H9 (cell line): ENCODE measurements at regions not wholly inside any gene's neighbourhood (a gene's known extent, or its start where the extent isn't known, plus 50 kb on each side); places are given as distances from the start of the nearest gene placed in this dataset.

Experiments used
- DNase-seq: peaks from one replicate; pipeline ENCODE4 v3.0.0-alpha.2; 2017
- H2AFZ ChIP-seq: one replicate; pipeline ENCODE4 v1.6.1; 2013; ENCODE audit warnings: mild to moderate bottlenecking, low read length, control low read depth, moderate library complexity
- H2AK5ac ChIP-seq: 2 replicates; pipeline ENCODE4 v1.6.1; 2013; ENCODE audit warnings: low read length, control low read depth, mixed read lengths; ENCODE audit not compliant: insufficient read length
- H2BK120ac ChIP-seq: one replicate; pipeline ENCODE4 v1.6.1; 2013; ENCODE audit warnings: low read depth, mild to moderate bottlenecking, low read length, control low read depth, inconsistent platforms; ENCODE audit not compliant: poor library complexity, severe bottlenecking
- H2BK12ac ChIP-seq: 2 replicates; pipeline ENCODE4 v1.6.1; 2013; ENCODE audit warnings: low read length, control low read depth, mixed read lengths, low read depth; ENCODE audit not compliant: insufficient read length
- H2BK15ac ChIP-seq: 2 replicates; pipeline ENCODE4 v1.6.1; 2013; ENCODE audit warnings: low read depth, low read length, control low read depth
- H2BK20ac ChIP-seq: one replicate; pipeline ENCODE4 v1.6.1; 2013; ENCODE audit warnings: low read depth, mild to moderate bottlenecking, low read length, control low read depth, inconsistent platforms; ENCODE audit not compliant: poor library complexity, severe bottlenecking
- H2BK5ac ChIP-seq: 2 replicates; pipeline ENCODE4 v1.6.1; 2013; ENCODE audit warnings: low read length, control low read depth, mixed read lengths; ENCODE audit not compliant: insufficient read length
- H3K14ac ChIP-seq: 2 replicates; pipeline ENCODE4 v1.6.1; 2013; ENCODE audit warnings: low read length, control low read depth; ENCODE audit not compliant: insufficient read depth
- H3K18ac ChIP-seq: 2 replicates; pipeline ENCODE4 v1.6.1; 2013; ENCODE audit warnings: low read depth, mild to moderate bottlenecking, mixed read lengths, low read length, control low read depth; ENCODE audit not compliant: insufficient read length
- H3K23ac ChIP-seq: 2 replicates; pipeline ENCODE4 v1.6.1; 2013; ENCODE audit warnings: low read length, control low read depth, mixed read lengths, low read depth; ENCODE audit not compliant: insufficient read length
- H3K23me2 ChIP-seq: 2 replicates; pipeline ENCODE4 v1.6.1; 2013; ENCODE audit warnings: low read depth, mild to moderate bottlenecking, mixed read lengths, low read length, control low read depth; ENCODE audit not compliant: insufficient read length, poor library complexity, severe bottlenecking
- H3K27ac ChIP-seq: 2 replicates; pipeline ENCODE4 v1.5.1; 2013; ENCODE audit warnings: low read length, control low read depth, mixed read lengths, low read depth; ENCODE audit not compliant: insufficient read length
- H3K27me3 ChIP-seq: 2 replicates; pipeline ENCODE4 v1.6.1; 2013; ENCODE audit warnings: low read length, control low read depth, inconsistent platforms; ENCODE audit not compliant: insufficient read depth
- H3K4ac ChIP-seq: 2 replicates; pipeline ENCODE4 v1.6.1; 2013; ENCODE audit warnings: low read depth, mild to moderate bottlenecking, control low read depth, inconsistent platforms, low read length, moderate library complexity
- H3K4me1 ChIP-seq: 2 replicates; pipeline ENCODE4 v1.6.1; 2013; ENCODE audit warnings: low read length, control low read depth, inconsistent platforms; ENCODE audit not compliant: insufficient read depth
- H3K4me2 ChIP-seq: 2 replicates; pipeline ENCODE4 v1.6.1; 2013; ENCODE audit warnings: low read length, control low read depth, mixed read lengths; ENCODE audit not compliant: insufficient read length, insufficient read depth
- H3K56ac ChIP-seq: 2 replicates; pipeline ENCODE4 v1.6.1; 2013; ENCODE audit warnings: low read depth, mild to moderate bottlenecking, mixed read lengths, low read length, control low read depth; ENCODE audit not compliant: insufficient read length
- H3K79me1 ChIP-seq: 2 replicates; pipeline ENCODE4 v1.6.1; 2013; ENCODE audit warnings: low read depth, mild to moderate bottlenecking, moderate library complexity, low read length, control low read depth, inconsistent platforms; ENCODE audit not compliant: insufficient read depth, poor library complexity, severe bottlenecking
- H3K79me2 ChIP-seq: 2 replicates; pipeline ENCODE4 v1.6.1; 2013; ENCODE audit warnings: low read length, control low read depth, inconsistent platforms; ENCODE audit not compliant: insufficient read depth
- H3K9ac ChIP-seq: 2 replicates; pipeline ENCODE4 v1.6.1; 2013; ENCODE audit warnings: low read length, control low read depth, mixed read lengths; ENCODE audit not compliant: insufficient read length; ENCODE audit errors: extremely low read depth
- H3K9me3 ChIP-seq: one replicate; pipeline ENCODE4 v1.6.1; 2013; ENCODE audit warnings: low read depth, low read length, inconsistent platforms; ENCODE audit not compliant: control insufficient read depth
- H3T11ph ChIP-seq: one replicate; pipeline ENCODE4 v1.6.1; 2013; ENCODE audit warnings: mild to moderate bottlenecking, low read length, control low read depth, inconsistent platforms
- H4K20me1 ChIP-seq: one replicate; pipeline ENCODE4 v1.6.1; 2013; ENCODE audit not compliant: control insufficient read depth, insufficient read length, insufficient read depth
- H4K5ac ChIP-seq: 2 replicates; pipeline ENCODE4 v1.6.1; 2013; ENCODE audit warnings: low read depth, mild to moderate bottlenecking, mixed read lengths, low read length, control low read depth; ENCODE audit not compliant: insufficient read length
- H4K8ac ChIP-seq: replicated peaks from 2 replicates; pipeline ENCODE4 v1.6.1; 2013; ENCODE audit warnings: low read length, control low read depth, mixed read lengths, low read depth; ENCODE audit not compliant: insufficient read length
- H4K91ac ChIP-seq: 2 replicates; pipeline ENCODE4 v1.6.1; 2013; ENCODE audit warnings: low read depth, mild to moderate bottlenecking, moderate library complexity, mixed read lengths, low read length, control low read depth; ENCODE audit not compliant: insufficient read length
- H3K27ac Mint-ChIP-seq, 3 experiments: 2 replicates in 2 of 3; 3 replicates in 1 of 3; pipeline ENCODE4 v1.8.0; 2020 to 2021; ENCODE audit warnings: mixed read lengths in 3 of 3, mild to moderate bottlenecking in 1 of 3, moderate library complexity in 1 of 3
- H3K27me3 Mint-ChIP-seq: 2 replicates; pipeline ENCODE4 v1.8.0; 2021; ENCODE audit warnings: low read depth, mild to moderate bottlenecking, moderate library complexity, mixed read lengths
- H3K36me3 Mint-ChIP-seq, 3 experiments: 2 replicates in 2 of 3; 3 replicates in 1 of 3; pipeline ENCODE4 v1.8.0; 2020 to 2021; ENCODE audit warnings: low read depth in 3 of 3, mixed read lengths in 3 of 3; ENCODE audit not compliant: insufficient read depth in 1 of 3
- H3K4me1 Mint-ChIP-seq, 2 experiments: 2 replicates each; pipeline ENCODE4 v1.8.0; 2020; ENCODE audit warnings: mixed read lengths in 2 of 2
- H3K4me3 Mint-ChIP-seq, 2 experiments: 2 replicates in 1 of 2; 3 replicates in 1 of 2; pipeline ENCODE4 v1.8.0; 2020 to 2021; ENCODE audit warnings: mild to moderate bottlenecking in 2 of 2, mixed read lengths in 2 of 2, moderate library complexity in 1 of 2
- H3K9me3 Mint-ChIP-seq, 2 experiments: 2 replicates in 1 of 2; 3 replicates in 1 of 2; pipeline ENCODE4 v1.8.0; 2020; ENCODE audit warnings: mild to moderate bottlenecking in 2 of 2, mixed read lengths in 2 of 2, moderate library complexity in 1 of 2
- WGBS: extraction: QIAGEN DNeasy Blood & Tissue Kit; methylation state at CpG from one replicate; pipeline ENCODE4 v1.1.7; 2013; ENCODE audit warnings: missing lambda C conversion rate, low lambda C conversion rate, mixed read lengths; ENCODE audit not compliant: insufficient read length; ENCODE audit errors: extremely low coverage; 5-methylcytosine and 5-hydroxymethylcytosine counted together
- TF ChIP-seq, protein P1 (sequence below): fragments of 200-600 bp; sonication (generic); conservative IDR thresholded peaks from 3 replicates; pipeline ENCODE4 v1.8.0; 2021; ENCODE audit warnings: antibody characterized with exemption, mild to moderate bottlenecking

DNA sequence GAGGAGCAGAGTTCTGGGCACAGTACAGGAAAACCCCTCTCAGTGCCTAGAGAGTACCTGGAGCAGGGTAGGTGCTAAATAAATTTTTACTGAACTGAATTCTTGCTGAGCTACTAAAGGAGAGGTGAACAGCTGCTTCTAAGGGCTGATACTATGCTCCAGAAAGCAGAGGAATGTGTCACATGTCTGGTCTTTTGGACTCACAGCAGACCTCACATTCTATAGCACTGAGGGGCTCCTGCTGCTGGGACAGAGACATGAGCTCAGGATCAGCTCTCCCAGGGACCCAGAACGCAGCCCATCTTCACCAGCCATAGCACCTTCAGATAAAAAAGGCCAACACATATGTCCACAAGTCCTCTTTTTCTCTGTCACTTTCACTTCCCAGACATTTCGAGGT, 133.0 kb upstream of the KLF14 start:
- no peak overlapping the region for H3K9ac ChIP-seq
- peaks cover 1% of the 10 kb centered on the region; the same call in 1 of the 2 replicates for H3K27me3 Mint-ChIP-seq
- no peaks in the 10 kb centered on the region for H4K20me1 ChIP-seq
- H3K14ac ChIP-seq = no peak overlapping the region
- no peaks in the 10 kb centered on the region for H3K79me1 ChIP-seq
- no peaks in the 10 kb centered on the region for H3K4me1 ChIP-seq
- no peak overlapping the region for H3K23ac ChIP-seq
- TF ChIP-seq, protein P1, sequence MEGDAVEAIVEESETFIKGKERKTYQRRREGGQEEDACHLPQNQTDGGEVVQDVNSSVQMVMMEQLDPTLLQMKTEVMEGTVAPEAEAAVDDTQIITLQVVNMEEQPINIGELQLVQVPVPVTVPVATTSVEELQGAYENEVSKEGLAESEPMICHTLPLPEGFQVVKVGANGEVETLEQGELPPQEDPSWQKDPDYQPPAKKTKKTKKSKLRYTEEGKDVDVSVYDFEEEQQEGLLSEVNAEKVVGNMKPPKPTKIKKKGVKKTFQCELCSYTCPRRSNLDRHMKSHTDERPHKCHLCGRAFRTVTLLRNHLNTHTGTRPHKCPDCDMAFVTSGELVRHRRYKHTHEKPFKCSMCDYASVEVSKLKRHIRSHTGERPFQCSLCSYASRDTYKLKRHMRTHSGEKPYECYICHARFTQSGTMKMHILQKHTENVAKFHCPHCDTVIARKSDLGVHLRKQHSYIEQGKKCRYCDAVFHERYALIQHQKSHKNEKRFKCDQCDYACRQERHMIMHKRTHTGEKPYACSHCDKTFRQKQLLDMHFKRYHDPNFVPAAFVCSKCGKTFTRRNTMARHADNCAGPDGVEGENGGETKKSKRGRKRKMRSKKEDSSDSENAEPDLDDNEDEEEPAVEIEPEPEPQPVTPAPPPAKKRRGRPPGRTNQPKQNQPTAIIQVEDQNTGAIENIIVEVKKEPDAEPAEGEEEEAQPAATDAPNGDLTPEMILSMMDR = no peak
- H2AFZ ChIP-seq = no peak overlapping the region
- H3K56ac ChIP-seq = no peak overlapping the region
- no CpG with 5 or more reads among the region's 2 CpGs for WGBS
- H3K9me3 ChIP-seq = no peaks in the 10 kb centered on the region
- H3K27me3 ChIP-seq = no peaks in the 10 kb centered on the region
- H2BK15ac ChIP-seq = no peak overlapping the region
- H2BK12ac ChIP-seq = no peak overlapping the region
- H3K4me2 ChIP-seq = no peak overlapping the region
- no peak overlapping the region for H4K91ac ChIP-seq
- peaks cover 4% of the 10 kb centered on the region in 2 experiments for H3K4me1 Mint-ChIP-seq
- H4K5ac ChIP-seq = no peak overlapping the region
- H2BK5ac ChIP-seq = no peak overlapping the region
- peaks cover 2 to 3% of the 10 kb centered on the region in 2 experiments; a peak in 4 of 5 replicates for H3K9me3 Mint-ChIP-seq
- H3K27ac ChIP-seq = no peak overlapping the region
- no peaks in the 10 kb centered on the region for H3K79me2 ChIP-seq
- no peak overlapping the region for H3K18ac ChIP-seq
- H3K4ac ChIP-seq = no peak overlapping the region
- H4K8ac ChIP-seq = no peak overlapping the region
- no peak overlapping the region for H3K27ac Mint-ChIP-seq
- H2BK120ac ChIP-seq = no peak overlapping the region
- H2AK5ac ChIP-seq = no peak overlapping the region
- no peak for DNase-seq
- H3K36me3 Mint-ChIP-seq = peaks cover 0 to under 1% (median under 1%) of the 10 kb centered on the region in 3 experiments; a peak in 2 of 7 replicates
- no peak overlapping the region for H3K4me3 Mint-ChIP-seq
- H3T11ph ChIP-seq = no peak overlapping the region
- H2BK20ac ChIP-seq = no peak overlapping the region
- no peaks in the 10 kb centered on the region for H3K23me2 ChIP-seq
